ENCODE measurements at regions not wholly inside any gene's neighbourhood (a gene's known extent, or its start where the extent isn't known, plus 50 kb on each side); places are given as distances from the start of the nearest gene placed in this dataset.

DNA sequence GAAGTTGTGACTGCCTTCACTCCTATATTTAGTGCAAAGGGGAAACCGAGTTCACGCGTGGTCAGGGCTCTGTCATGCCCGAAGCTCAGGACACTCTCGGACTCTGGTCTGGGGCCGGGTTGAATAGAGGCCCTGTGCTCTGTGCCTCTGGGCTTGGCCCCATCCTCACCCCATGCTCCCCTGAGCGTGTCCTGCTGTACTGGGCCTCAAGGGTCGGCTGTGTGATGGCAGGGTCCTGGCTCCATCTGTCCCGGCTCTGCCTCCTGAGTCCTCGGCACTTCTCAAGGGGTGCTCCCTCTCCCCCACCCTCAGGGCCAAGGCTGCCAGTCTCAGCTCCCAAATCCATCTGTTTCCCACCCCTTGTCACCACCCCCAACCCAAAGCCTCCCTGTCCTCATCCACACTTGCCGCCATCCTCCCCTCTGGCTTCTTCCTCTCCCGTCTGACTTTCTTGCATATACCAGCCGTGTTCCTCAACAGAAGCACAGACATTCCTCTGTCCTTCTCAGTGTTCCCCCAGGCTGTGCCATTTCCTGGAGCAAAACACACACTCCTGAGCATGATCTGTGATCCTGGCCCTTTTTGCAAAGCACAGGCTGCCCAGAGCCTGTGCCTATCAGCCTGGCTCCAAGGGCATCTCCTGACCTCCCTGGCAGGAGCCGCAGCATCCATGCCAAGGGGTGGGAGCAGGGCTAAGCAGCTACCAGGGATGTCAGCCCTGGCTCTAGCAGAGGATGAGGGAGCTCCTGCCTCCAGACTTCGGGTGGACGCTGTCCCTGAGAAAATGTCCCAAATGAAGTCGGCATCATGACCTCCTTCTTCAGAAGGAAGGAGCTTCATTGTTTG is 64.2 kb upstream of the OTOS start:
- Mint-ChIP-seq H3K27me3 (peaks cover 50% of the 10 kb centered on the region), H3K27ac (peak overlapping the region; percentile 4), H3K36me3 (ENCODE audit: low read depth) (no peaks in the 10 kb centered on the region), H3K4me1 (ENCODE audit: low read depth) (peaks cover 12% of the 10 kb centered on the region), H3K9me3 (peaks cover 3% of the 10 kb centered on the region), H3K4me3 (no peak overlapping the region)

DNA sequence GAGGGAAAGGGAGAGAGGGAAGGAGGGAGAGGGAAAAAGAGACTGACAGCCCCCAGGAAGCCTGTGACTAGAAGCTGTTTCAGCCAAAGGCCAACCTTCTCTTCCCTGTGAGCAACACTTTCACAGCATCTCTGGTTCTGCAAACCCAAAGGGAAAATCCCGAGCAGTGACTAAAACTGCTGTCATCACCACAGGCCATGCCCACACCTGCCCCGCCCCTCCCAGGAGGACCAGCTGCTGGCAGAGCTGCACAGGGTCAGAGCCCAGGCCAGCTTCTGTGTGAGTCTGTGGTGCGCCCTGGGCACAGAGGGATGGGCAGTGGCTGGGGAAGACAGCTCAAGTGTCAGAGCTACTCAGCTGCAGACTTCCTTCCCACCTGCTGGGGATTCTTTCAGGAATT is 64.9 kb upstream of the OTOS start:
- H3K27me3 Mint-ChIP-seq: peaks cover 45% of the 10 kb centered on the region
- peaks cover 12% of the 10 kb centered on the region for H3K4me1 Mint-ChIP-seq (ENCODE audit: low read depth)
- H3K36me3 Mint-ChIP-seq (ENCODE audit: low read depth): no peaks in the 10 kb centered on the region
- peak overlapping the region; percentile 4 for H3K27ac Mint-ChIP-seq
- no peak overlapping the region for H3K4me3 Mint-ChIP-seq
- peaks cover 3% of the 10 kb centered on the region for H3K9me3 Mint-ChIP-seq

GRCh38 chr2:240205772-240206171 is 65.3 kb upstream of the OTOS start:
- Mint-ChIP-seq H3K27ac (no peak overlapping the region), H3K4me3 (no peak overlapping the region), H3K9me3 (peaks cover 3% of the 10 kb centered on the region), H3K36me3 (ENCODE audit: low read depth) (no peaks in the 10 kb centered on the region), H3K4me1 (ENCODE audit: low read depth) (peaks cover 12% of the 10 kb centered on the region), H3K27me3 (peaks cover 45% of the 10 kb centered on the region)

DNA sequence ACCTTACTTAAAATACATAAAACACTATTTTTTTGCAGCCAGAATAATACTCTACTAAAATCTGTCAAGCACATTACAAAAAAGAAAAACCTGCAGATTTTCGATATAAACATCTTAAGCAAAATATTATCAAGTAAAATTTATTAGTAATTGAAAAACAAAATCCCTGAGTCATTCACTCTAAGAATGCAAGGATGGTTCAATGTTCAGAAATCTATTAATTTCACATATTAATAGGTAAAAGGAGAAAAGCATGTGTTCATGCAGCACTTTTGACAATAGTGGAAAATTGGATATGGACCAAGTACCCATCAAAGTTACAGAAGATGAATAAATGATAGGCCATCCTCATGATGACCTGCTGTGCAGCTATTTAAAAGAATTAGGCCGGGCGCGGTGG is 66.2 kb upstream of the OTOS start:
- Mint-ChIP-seq H3K9me3 (peaks cover 3% of the 10 kb centered on the region), H3K4me1 (ENCODE audit: low read depth) (peaks cover 9% of the 10 kb centered on the region), H3K36me3 (ENCODE audit: low read depth) (no peaks in the 10 kb centered on the region), H3K27ac (no peak overlapping the region), H3K4me3 (no peak overlapping the region), H3K27me3 (peaks cover 38% of the 10 kb centered on the region)

DNA sequence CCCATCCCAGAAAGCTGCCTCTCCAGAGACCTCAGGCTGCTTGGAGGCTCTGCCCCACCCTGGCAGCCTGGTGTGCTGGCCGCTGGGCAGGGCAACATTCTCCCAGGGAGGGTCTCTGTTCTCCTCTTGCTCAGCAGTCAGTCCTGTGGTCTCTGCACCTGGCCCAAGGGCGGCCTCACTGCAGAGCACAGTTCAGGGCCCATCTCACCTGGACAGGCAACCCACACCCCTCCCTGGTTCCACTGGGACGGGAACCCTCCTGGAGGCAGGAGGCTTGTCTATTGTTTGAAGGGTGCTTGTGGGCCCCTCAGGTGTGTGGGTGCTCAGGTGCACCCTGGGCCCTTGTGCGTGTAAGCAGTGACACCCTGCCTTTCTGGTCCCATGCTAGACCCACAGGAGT is 67.2 kb upstream of the OTOS start:
- Mint-ChIP-seq H3K4me3 (no peak overlapping the region), H3K36me3 (ENCODE audit: low read depth) (no peaks in the 10 kb centered on the region), H3K27ac (no peak overlapping the region), H3K4me1 (ENCODE audit: low read depth) (peaks cover 9% of the 10 kb centered on the region), H3K9me3 (peaks cover 3% of the 10 kb centered on the region), H3K27me3 (peaks cover 31% of the 10 kb centered on the region)

DNA sequence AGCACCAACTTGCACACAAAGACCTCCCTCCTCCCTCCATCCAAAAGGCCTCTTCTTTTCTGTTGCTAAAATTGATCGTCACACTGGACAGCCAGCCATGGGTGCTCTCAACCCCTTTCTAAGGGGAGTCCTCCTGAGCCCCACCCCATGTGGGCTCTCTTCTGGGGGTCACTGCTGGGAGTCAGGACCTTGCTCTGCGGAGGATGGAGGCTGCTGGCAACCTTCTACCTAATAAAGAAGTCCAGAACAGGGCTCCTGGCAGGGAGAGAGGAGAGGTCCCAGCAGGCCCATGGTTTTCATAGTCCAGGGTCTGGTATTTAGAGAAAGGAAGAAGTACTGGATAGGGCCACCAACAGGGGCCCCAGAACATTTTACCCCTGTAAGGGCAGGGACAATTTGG is 67.6 kb upstream of the OTOS start:
- Mint-ChIP-seq H3K36me3 (ENCODE audit: low read depth) (no peaks in the 10 kb centered on the region), H3K27ac (no peak overlapping the region), H3K4me3 (no peak overlapping the region), H3K9me3 (peaks cover 3% of the 10 kb centered on the region), H3K27me3 (peaks cover 26% of the 10 kb centered on the region), H3K4me1 (ENCODE audit: low read depth) (peaks cover 9% of the 10 kb centered on the region)

GRCh38 chr2:240208631-240209211 is 68.3 kb upstream of the OTOS start:
- Mint-ChIP-seq H3K4me1 (ENCODE audit: low read depth) (peaks cover 9% of the 10 kb centered on the region), H3K4me3 (no peak overlapping the region), H3K9me3 (peaks cover 3% of the 10 kb centered on the region), H3K36me3 (ENCODE audit: low read depth) (no peaks in the 10 kb centered on the region), H3K27ac (no peak overlapping the region), H3K27me3 (peaks cover 23% of the 10 kb centered on the region)

DNA sequence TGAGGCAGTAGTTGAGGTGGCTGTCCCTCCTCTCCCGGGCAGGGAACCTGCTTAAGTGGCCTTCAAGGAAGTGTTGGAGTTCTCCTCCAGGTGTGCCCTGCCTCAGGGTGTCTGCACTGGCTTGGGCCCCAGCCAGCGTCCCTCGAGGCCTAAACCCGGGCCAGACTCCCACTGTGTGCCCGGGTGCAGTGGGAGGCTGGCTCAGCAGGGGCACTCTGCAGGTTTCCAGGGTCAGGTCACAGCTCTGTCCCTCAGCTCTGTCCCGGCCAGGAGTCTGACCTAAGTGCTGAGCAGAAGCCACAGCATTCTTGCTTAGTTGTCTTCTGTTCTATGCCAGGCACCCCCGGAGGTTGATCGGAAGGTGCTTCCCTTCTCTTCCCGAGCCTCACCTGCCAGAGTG is 69.0 kb upstream of the OTOS start:
- Mint-ChIP-seq H3K27me3 (peaks cover 18% of the 10 kb centered on the region), H3K4me1 (ENCODE audit: low read depth) (peaks cover 9% of the 10 kb centered on the region), H3K36me3 (ENCODE audit: low read depth) (no peaks in the 10 kb centered on the region), H3K4me3 (no peak overlapping the region), H3K9me3 (peaks cover 3% of the 10 kb centered on the region), H3K27ac (no peak overlapping the region)

GRCh38 chr2:240210198-240210965 is 69.9 kb upstream of the OTOS start:
- H3K9me3 Mint-ChIP-seq: peaks cover 3% of the 10 kb centered on the region
- H3K4me1 Mint-ChIP-seq (ENCODE audit: low read depth): peaks cover 4% of the 10 kb centered on the region
- peaks cover 11% of the 10 kb centered on the region for H3K27me3 Mint-ChIP-seq
- no peaks in the 10 kb centered on the region for H3K36me3 Mint-ChIP-seq (ENCODE audit: low read depth)
- H3K4me3 Mint-ChIP-seq: no peak overlapping the region
- H3K27ac Mint-ChIP-seq: no peak overlapping the region

- H3K27ac Mint-ChIP-seq: no peak overlapping the region
- no peaks in the 10 kb centered on the region for H3K4me1 Mint-ChIP-seq (ENCODE audit: low read depth)
- H3K27me3 Mint-ChIP-seq: peaks cover 4% of the 10 kb centered on the region
- H3K9me3 Mint-ChIP-seq: no peaks in the 10 kb centered on the region
- no peak overlapping the region for H3K4me3 Mint-ChIP-seq
- no peaks in the 10 kb centered on the region for H3K36me3 Mint-ChIP-seq (ENCODE audit: low read depth)
Measured at GRCh38 chr2:240211096-240211495, 70.6 kb upstream of the OTOS start.

GRCh38 chr2:240211598-240212424 is 71.4 kb upstream of the OTOS start:
- no peaks in the 10 kb centered on the region for H3K27me3 Mint-ChIP-seq
- no peaks in the 10 kb centered on the region for H3K9me3 Mint-ChIP-seq
- H3K4me1 Mint-ChIP-seq (ENCODE audit: low read depth): no peaks in the 10 kb centered on the region
- H3K27ac Mint-ChIP-seq: no peak overlapping the region
- no peak overlapping the region for H3K4me3 Mint-ChIP-seq
- no peaks in the 10 kb centered on the region for H3K36me3 Mint-ChIP-seq (ENCODE audit: low read depth)

GRCh38 chr2:240212425-240213225 is 72.2 kb upstream of the OTOS start:
- no peaks in the 10 kb centered on the region for H3K4me1 Mint-ChIP-seq (ENCODE audit: low read depth)
- H3K4me3 Mint-ChIP-seq: no peak overlapping the region
- no peaks in the 10 kb centered on the region for H3K27me3 Mint-ChIP-seq
- no peaks in the 10 kb centered on the region for H3K36me3 Mint-ChIP-seq (ENCODE audit: low read depth)
- H3K27ac Mint-ChIP-seq: no peak overlapping the region
- H3K9me3 Mint-ChIP-seq: no peaks in the 10 kb centered on the region

DNA sequence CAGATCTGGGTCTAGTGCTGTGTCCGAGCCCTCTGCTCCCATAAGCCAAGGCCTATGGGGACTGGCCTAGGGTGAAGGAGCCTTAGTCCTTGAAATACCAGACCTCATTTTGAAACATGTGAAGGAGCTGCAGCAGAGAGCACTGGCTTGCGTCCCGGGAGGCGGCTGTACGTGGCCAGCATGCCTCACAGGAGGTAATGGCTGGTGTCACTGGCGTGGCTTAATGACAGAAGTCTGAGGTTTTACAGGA is 72.7 kb upstream of the OTOS start:
- no peaks in the 10 kb centered on the region for H3K4me1 Mint-ChIP-seq (ENCODE audit: low read depth)
- no peaks in the 10 kb centered on the region for H3K36me3 Mint-ChIP-seq (ENCODE audit: low read depth)

More for the DNA sequence above, 72.7 kb upstream of the OTOS start:
- Mint-ChIP-seq H3K4me3 (no peak overlapping the region), H3K27ac (no peak overlapping the region), H3K9me3 (no peaks in the 10 kb centered on the region), H3K27me3 (no peaks in the 10 kb centered on the region)
